Right hindlimb (tissue), 1 donor: ENCODE measurements at regions not wholly inside any gene's neighbourhood (a gene's known extent, or its start where the extent isn't known, plus 50 kb on each side); places are given as distances from the start of the nearest gene placed in this dataset.
A peak's percentile ranks its signal among the peaks of the same experiment; 100 is the strongest.

Experiments
- DNase-seq: peaks from one replicate; pipeline ENCODE4 v3.0.0-alpha.2; 2018

DNA sequence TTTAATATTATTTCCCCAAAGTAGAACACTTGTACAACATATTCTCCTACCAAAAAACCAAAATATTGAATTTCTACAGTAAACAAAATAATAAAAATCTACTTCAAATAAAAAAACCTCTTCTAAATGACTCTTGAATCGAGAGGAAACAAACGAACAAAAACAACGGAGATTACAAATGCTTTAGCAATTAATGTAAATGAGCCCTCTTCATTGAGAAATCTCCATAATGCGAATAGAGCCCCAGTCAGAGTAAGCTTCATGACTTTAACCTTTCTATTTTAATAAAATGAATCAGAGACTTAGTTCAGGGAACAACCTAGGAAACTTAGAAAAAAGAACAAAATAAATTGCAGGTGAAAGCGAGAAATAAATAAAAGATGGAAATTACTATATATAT, 129.3 kb upstream of the SEMA6A start:
- no peak for DNase-seq

GRCh38 chr5:116703328-116703727, 128.7 kb upstream of the SEMA6A start:
- no peak for DNase-seq

DNA sequence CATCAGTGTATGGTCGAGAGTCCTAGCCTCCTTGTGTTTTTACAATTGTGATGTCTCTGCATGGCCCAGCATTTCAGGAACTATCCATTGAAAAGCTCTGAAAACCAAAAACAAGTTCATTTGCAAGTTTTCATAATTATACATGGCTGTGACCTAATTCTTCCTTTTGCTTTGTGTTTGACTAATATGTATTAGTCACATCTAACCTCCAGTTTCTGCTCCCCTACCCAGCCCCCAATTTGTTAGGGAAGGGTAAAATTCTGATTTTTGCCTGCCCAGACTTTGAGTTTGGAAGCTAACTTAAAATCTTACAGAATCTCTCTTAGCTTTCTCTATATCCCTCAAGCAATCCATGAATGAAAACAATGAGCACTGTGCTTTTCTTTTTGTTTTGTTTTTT, 128.2 kb upstream of the SEMA6A start:
- no peak for DNase-seq

DNA sequence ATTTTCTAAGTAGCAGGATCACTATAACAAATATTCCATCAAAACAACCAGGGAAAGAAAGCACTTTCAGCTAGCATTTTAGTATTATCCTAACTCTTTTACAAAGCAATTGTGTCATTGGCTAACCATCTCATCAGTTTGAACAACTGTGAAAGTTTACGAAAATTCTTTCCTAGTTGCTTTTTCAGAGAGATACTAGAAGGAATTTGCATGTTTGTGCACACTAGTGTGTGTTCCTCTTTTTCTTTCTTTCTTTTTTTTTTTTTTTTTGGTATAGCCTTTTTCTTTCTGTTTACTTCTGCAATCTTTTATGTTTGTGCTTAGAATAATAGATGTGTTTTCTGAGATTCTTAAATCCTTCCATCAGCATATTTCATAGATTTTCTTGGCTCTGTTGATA, 124.7 kb upstream of the SEMA6A start:
- no peak for DNase-seq

- peak; percentile 55 for DNase-seq
These were observed 121.7 kb upstream of the SEMA6A start for GRCh38 chr5:116696366-116696765.

DNA sequence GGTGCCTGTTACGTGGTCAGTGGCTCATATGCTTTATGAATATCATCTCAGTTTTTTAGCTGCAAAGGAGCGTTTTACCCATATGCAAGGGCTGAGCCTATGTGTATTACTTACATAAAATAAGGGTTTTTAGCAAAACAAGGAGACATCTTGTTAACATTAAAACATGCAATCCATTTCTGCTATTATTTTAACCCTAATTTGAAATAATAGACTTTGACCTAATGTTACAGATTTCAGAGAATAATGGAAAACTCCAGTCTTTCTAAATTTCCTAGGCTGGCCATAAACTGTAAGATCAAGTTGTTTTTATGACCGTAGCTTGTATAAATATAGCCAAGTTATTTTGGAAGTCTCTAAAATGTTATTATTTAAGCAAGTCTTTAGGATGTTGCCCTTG, 121.1 kb upstream of the SEMA6A start:
- no peak for DNase-seq

GRCh38 chr5:116686438-116686837, 111.8 kb upstream of the SEMA6A start:
- no peak for DNase-seq

GRCh38 chr5:116685931-116686330, 111.3 kb upstream of the SEMA6A start:
- no peak for DNase-seq

DNA sequence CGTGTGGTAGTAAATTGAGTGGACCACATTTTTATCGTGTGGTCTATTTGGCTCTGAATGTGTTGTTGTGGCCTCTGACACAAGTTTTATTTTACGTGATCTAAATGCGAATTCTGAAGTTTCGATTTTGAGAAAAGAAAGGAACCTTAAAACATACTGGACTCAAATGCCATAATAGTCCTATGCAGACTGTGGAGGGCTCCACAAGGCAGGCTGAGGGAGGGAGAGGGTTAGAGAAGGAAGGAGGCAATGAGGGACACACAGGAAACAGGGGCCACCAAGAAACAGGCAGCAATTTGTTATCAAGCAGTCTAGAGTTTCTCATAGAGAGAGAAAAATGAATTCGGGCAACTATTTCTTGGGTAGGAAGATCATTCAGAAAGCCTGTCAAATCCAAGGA, 110.4 kb upstream of the SEMA6A start:
- DNase-seq: no peak

DNA sequence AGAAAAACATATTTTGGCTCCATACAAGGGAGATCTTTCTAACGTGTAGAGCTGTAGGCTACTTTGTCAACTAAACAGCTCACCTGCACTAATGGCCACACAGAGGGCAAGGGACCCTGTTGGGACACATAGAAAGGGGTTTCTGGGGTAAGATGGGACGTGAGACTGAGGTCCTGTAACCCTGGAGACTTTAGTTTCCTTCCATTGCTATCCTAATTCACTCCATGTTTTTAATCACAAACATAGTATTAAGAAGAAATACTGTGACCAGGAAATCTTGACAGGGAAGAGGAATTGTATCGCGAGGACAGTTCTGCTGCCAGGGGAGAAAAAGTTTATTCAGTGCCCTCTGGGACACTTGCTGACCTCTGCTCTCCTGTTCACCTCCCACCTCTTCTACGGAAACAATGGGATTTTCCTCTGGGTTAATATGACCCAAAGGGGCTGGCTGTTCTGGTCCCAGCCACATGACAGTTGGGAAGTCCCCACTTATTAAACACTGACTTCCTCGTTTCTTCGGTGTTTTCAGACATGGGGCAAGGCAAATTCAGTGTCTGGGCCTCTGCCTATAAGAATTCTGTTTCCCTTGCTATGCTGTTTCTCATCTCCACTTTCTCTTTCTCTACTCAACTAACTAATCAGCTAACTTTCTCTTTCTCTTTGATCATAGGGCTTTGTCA, 106.9 kb upstream of the SEMA6A start:
- no peak for DNase-seq

- no peak for DNase-seq
These were observed 100.9 kb upstream of the SEMA6A start for GRCh38 chr5:116675626-116675910.

DNA sequence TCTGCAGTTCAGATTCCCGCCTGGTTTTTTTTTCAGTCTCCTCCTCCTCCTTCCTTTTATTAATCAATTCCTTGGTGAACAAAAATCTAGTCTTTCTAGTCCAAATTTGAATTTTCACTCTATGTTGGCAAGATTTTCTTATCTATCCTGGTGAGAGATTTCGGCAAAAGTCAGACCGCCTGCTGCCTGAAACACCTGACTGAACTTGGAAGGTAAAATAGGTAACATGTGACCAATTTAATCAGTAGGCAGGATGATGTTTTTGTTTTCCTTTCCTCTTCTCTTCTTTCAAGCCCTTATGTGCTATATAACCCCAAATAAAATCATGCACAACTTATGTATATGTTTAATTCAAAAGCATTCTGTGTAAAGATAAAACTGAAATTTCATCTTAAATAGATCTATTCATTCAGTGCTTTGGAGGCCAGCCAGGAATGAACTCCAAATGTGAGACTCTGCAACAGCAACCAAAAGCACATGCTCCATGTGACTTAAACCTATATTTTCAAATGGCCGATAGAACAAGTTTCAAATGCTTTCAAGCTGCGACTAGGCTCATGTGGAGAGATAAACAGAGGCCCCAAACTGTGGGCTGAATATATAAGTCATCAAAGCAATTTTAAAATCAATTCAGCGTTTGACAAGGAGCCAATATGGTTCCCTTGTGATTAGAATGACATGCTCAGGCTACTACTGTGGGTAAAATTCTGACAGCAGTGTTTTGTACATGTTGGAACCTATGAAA, 100.4 kb upstream of the SEMA6A start:
- DNase-seq: no peak

DNA sequence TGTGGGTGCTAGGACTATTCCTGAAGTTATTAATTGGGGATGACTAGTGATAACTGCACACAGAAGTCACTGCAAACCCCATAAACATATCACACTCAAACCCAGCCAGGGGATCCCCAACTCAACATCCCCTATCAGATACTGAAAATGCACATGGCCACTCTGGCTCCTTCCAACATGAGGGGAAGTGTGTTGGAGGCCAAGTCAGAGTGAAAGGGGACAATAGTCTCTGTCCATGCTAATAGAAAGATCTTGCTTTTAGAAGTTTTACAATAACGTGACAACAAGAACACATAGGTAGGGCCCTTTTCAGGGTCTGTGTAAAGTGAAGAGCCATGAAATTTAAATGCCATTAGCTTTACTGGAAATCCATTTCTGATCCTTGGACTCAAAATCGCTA, 98.8 kb upstream of the SEMA6A start:
- no peak for DNase-seq

- no peak for DNase-seq
These were observed 97.6 kb upstream of the SEMA6A start for GRCh38 chr5:116672203-116672602.

GRCh38 chr5:116671211-116671736, 96.7 kb upstream of the SEMA6A start:
- no peak for DNase-seq

DNA sequence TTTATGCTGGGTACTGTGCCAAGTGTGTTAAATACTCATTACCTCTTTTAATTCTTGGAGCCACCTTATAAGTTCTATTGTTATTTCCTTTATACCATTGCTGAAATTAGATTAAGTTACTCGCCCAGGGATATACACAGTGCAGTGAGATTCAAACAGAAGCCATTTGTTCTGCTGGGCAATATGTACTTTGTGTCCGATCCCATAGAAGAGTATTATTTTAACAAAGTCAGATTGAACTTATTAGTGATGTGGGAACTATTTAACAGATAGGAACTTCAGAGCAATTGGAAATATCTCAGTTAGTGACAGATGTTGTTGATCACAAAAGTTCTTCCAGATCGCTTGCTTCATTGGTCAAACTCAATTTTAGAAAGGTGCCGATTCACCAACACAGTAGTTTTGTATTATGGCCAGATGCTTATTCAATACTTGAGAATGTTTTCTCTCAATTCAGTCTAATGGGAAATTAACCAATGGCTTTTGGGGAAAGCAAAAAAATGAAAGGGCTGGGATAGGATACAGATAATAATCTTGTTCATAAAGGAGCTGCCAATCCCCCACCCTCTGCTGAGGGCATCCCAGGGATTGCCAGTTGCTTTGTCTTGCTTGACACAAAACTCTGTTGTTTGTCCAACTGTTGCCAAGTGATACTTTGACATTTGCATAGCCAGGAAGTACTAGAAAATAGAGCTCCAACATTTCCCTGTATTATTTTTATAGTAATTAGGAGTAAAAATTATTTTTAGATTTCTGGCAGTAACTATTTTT, 94.8 kb upstream of the SEMA6A start:
- DNase-seq: no peak

GRCh38 chr5:116668390-116668789, 93.8 kb upstream of the SEMA6A start:
- no peak for DNase-seq

GRCh38 chr5:116666901-116667300, 92.3 kb upstream of the SEMA6A start:
- no peak for DNase-seq

DNA sequence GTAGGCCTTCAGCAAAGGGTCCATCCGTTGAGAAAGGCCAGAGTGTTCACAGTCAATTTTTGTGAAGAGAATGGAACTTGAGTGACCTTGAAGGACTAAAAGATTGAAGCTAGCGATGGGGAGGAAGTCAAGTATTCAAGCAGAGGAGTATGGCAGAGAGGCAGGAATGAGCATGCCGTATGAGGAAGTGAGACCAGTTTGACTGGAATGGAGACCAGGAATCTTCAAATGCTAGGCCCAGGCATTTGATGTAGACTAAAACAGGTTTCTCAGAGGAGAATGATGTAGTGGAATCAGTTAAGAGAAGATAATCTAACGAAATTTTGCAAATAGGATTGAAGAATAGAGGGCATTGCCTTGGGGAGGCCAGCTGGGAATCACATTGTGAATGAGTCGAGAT, 90.4 kb upstream of the SEMA6A start:
- DNase-seq: no peak

- no peak for DNase-seq
These were observed 88.5 kb upstream of the SEMA6A start for GRCh38 chr5:116663081-116663480.

GRCh38 chr5:116661419-116661818, 86.8 kb upstream of the SEMA6A start:
- no peak for DNase-seq

DNA sequence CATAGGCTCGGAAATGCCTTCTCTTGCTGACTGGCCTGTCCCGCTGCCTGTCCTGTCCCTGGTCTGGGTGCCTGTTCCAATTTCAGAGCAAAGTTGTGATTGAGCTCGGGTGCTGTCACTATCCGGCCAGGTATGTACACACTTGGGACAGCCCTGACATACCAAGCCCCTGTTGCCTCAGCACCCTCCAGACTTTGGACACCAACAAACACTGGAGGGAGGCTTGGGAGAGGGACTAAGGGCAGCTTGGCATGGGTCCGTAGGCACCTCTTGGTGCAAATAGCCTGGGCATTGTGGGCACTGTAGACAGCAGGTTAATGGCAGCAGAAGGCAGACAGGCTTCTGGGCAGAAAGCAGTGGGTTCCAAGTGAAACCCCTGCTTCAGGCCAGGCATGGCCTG, 86.3 kb upstream of the SEMA6A start:
- no peak for DNase-seq

GRCh38 chr5:116658830-116659229, 84.2 kb upstream of the SEMA6A start:
- DNase-seq: no peak

DNA sequence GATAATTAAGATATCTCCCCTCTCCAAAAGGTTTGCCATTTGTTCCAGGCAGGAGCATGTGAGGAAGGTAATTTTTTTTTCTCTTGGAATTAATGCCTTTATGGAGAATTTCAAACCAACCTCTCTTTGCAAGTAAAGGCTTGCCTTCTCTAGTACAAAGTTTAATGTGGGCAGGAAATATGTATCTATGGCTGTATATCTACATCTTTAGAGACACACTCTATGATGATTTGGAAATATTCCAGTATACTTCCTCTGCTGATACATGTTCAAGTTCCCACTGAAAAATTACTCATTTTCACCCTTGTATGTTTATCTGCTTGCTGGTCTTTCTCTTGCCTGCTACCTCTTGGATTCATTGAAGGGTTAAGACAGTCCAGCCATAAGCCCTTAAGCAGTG, 83.5 kb upstream of the SEMA6A start:
- no peak for DNase-seq
